ENCODE measurements at regions not wholly inside any gene's neighbourhood (a gene's known extent, or its start where the extent isn't known, plus 50 kb on each side); places are given as distances from the start of the nearest gene placed in this dataset.

- no peak for TF ChIP-seq CTCF (conservative IDR thresholded peaks at IDR 0.05 in 1 of 2, IDR thresholded peaks at IDR 0.05 in 1 of 2; ENCODE audit: low read depth in 1 of 2, low read length in 2 of 2)
- no peak for TF ChIP-seq EZH2 (IDR thresholded peaks at IDR 0.05; ENCODE audit: low read length, missing control alignments)
Measured at GRCh38 chr2:240360645-240361475, 74.6 kb upstream of the GPC1 start.
